ENCODE measurements at regions not wholly inside any gene's neighbourhood (a gene's known extent, or its start where the extent isn't known, plus 50 kb on each side); places are given as distances from the start of the nearest gene placed in this dataset.
"Not testable (repeated sequence)": the region's sequence is repeated elsewhere in the genome, so short reads cannot be mapped to it uniquely, and the experiment has no call there.

DNA sequence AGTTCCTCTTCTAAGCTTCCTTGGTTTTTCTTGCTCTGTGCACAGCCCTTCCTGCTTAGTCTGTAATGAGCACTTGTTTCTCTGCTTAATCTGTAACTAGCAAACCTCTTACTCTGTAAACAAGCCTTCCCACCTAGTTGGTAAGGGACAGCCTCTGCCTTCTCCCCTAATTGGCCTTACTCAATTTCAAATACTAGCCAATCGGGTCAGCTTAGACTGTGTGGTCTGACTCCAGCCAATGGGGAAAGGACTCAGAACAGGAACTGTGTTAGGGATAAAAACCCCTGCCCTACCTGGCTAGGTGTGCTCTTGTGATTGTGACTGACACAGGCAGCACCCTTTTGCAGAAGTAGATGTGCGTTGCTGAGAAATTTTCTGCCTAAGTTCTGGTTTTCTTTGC is 136.5 kb upstream of the AADAT start:
- no peak overlapping the region for H3K4me3 ChIP-seq (ENCODE audit: low read length)
- H3K9me3 ChIP-seq (ENCODE audit: control insufficient read depth, low read depth, low read length) = no peaks in the 10 kb centered on the region
- H3K36me3 ChIP-seq (ENCODE audit: control insufficient read depth, insufficient read depth, low read length) = no peaks in the 10 kb centered on the region
- WGBS (ENCODE audit: insufficient coverage, low lambda C conversion rate) = no CpG with 5 or more reads among the region's 2 CpGs
- DNase-seq = no peak
- no peaks in the 10 kb centered on the region for H3K4me1 ChIP-seq (ENCODE audit: control insufficient read depth, insufficient read depth, low read length)
- H3K27me3 ChIP-seq (ENCODE audit: control insufficient read depth, insufficient read depth, low read length) = no peaks in the 10 kb centered on the region
- H3K27ac ChIP-seq (ENCODE audit: low read length) = no peak overlapping the region

DNA sequence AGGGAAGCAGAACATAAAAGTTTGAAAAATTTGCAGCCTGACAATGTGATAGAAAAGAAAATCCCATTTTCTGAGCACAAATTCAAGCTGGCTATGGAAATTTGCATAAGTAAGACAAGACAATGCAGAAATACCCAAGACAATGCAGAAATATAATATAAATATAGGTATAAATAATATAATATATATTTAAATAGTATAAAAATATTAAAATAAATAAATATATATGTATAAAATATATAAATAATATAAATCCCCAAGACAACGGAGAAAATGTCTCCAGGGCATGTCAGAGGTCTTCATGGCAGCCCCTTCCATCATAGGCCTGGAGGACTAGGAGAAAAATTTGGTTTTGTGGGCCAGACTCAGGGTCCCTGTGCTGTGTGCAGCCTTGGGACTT is 125.0 kb upstream of the AADAT start:
- Histone ChIP-seq H3K9me3 (ENCODE audit: control insufficient read depth, low read depth, low read length) (no peaks in the 10 kb centered on the region), H3K4me1 (ENCODE audit: control insufficient read depth, insufficient read depth, low read length) (no peaks in the 10 kb centered on the region), H3K36me3 (ENCODE audit: control insufficient read depth, insufficient read depth, low read length) (no peaks in the 10 kb centered on the region), H3K27ac (ENCODE audit: low read length) (no peak overlapping the region), H3K4me3 (ENCODE audit: low read length) (no peak overlapping the region), H3K27me3 (ENCODE audit: control insufficient read depth, insufficient read depth, low read length) (no peaks in the 10 kb centered on the region)
- DNase-seq = no peak
- no CpG with 5 or more reads among the region's 1 CpG for WGBS (ENCODE audit: insufficient coverage, low lambda C conversion rate)

DNA sequence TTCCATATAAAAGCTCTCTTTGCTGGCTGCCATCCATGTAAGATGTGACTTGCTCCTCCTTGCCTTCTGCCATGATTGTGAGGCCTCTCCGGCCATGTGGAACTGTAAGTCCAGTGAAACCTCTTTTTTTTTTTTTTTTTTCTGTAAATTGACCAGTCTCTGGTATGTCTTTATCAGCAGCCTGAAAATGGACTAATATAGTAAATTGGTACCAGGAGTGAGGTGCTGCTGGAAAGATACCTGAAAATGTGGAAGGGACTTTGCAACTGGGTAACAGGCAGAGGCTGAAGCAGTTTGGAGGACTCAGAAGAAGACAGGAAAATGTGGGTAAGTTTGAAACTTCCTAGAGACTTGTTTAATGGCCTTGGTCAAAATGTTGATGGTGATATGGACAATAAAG is 124.3 kb upstream of the AADAT start:
- no peaks in the 10 kb centered on the region for H3K9me3 ChIP-seq (ENCODE audit: control insufficient read depth, low read depth, low read length)
- no CpG with 5 or more reads among the region's 1 CpG for WGBS (ENCODE audit: insufficient coverage, low lambda C conversion rate)
- no peaks in the 10 kb centered on the region for H3K27me3 ChIP-seq (ENCODE audit: control insufficient read depth, insufficient read depth, low read length)
- no peak for DNase-seq
- no peak overlapping the region for H3K27ac ChIP-seq (ENCODE audit: low read length)
- no peak overlapping the region for H3K4me3 ChIP-seq (ENCODE audit: low read length)
- no peaks in the 10 kb centered on the region for H3K4me1 ChIP-seq (ENCODE audit: control insufficient read depth, insufficient read depth, low read length)
- H3K36me3 ChIP-seq (ENCODE audit: control insufficient read depth, insufficient read depth, low read length) = no peaks in the 10 kb centered on the region

DNA sequence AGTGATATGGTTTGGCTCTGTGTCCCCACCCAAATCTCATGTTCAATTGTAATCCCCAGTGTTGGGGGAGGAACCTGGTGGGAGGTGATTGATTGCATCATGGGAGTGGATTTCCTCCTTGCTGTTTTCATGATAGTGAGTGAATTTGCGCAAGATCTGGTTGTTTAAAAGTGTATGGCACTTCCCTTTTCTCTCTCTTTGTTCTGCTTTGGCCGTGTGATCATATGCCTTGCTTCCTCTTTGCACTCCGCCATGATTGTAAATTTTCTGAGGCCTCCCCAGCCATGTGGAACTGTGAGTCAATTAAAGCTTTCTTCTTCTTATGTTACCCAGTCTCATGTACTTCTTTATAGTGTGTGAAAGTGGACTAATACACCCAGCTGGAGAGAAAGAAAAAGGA is 113.0 kb upstream of the AADAT start:
- no peak overlapping the region for H3K4me3 ChIP-seq (ENCODE audit: low read length)
- no peak for DNase-seq
- WGBS (ENCODE audit: insufficient coverage, low lambda C conversion rate) = 100% methylated on average over 1 of the region's 3 CpGs
- no peaks in the 10 kb centered on the region for H3K36me3 ChIP-seq (ENCODE audit: control insufficient read depth, insufficient read depth, low read length)
- H3K4me1 ChIP-seq (ENCODE audit: control insufficient read depth, insufficient read depth, low read length) = no peaks in the 10 kb centered on the region
- no peaks in the 10 kb centered on the region for H3K9me3 ChIP-seq (ENCODE audit: control insufficient read depth, low read depth, low read length)
- H3K27ac ChIP-seq (ENCODE audit: low read length) = no peak overlapping the region
- no peaks in the 10 kb centered on the region for H3K27me3 ChIP-seq (ENCODE audit: control insufficient read depth, insufficient read depth, low read length)

DNA sequence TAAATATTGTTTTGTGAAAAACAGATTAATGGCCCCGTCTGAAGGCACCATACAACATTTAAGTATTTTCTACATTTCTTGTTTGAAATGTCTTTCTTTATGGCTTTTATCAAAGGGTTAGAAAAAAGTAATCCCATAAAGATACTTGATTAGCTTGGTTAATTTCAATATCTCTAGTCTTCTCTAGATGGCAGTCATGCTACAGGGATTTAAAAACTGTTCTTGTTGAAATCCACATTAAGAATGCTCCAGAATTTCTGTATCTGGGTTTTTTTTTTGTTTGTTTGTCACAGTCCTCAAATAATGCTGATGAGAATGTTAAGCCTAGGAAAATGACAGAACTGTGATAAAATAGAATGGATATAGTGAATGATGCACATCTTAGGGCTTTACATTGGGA is 109.0 kb upstream of the AADAT start:
- Histone ChIP-seq H3K36me3 (ENCODE audit: control insufficient read depth, insufficient read depth, low read length) (no peaks in the 10 kb centered on the region), H3K27me3 (ENCODE audit: control insufficient read depth, insufficient read depth, low read length) (no peaks in the 10 kb centered on the region), H3K27ac (ENCODE audit: low read length) (no peak overlapping the region), H3K9me3 (ENCODE audit: control insufficient read depth, low read depth, low read length) (no peaks in the 10 kb centered on the region), H3K4me1 (ENCODE audit: control insufficient read depth, insufficient read depth, low read length) (no peaks in the 10 kb centered on the region), H3K4me3 (ENCODE audit: low read length) (no peak overlapping the region)
- no peak for DNase-seq
- 100% methylated on average over 1 of the region's 1 CpG for WGBS (ENCODE audit: insufficient coverage, low lambda C conversion rate)

DNA sequence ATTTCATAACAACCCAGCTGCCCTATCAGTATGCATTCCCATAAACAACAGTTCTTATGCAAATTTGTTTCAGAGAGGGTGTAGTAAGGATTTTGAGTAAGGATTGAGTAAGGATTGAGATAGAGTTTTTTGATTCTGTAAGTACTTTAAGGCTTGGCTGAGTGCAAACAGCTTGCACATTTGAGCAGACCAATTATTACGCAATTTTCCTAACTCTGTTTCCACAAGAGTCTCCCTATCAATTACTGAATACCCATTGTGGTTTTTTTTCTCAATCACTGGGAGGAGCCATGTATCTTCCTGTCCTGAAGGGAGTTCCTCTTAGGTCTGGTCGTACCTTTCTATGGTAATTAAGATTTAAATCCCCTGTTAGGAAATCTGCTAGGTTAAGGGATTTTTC is 105.0 kb upstream of the AADAT start:
- H3K9me3 ChIP-seq (ENCODE audit: control insufficient read depth, low read depth, low read length); H3K27me3 ChIP-seq (ENCODE audit: control insufficient read depth, insufficient read depth, low read length); H3K4me3 ChIP-seq (ENCODE audit: low read length); H3K36me3 ChIP-seq (ENCODE audit: control insufficient read depth, insufficient read depth, low read length); H3K27ac ChIP-seq (ENCODE audit: low read length); H3K4me1 ChIP-seq (ENCODE audit: control insufficient read depth, insufficient read depth, low read length); DNase-seq: not testable (repeated sequence)
- no CpG with 5 or more reads among the region's 2 CpGs for WGBS (ENCODE audit: insufficient coverage, low lambda C conversion rate)

DNA sequence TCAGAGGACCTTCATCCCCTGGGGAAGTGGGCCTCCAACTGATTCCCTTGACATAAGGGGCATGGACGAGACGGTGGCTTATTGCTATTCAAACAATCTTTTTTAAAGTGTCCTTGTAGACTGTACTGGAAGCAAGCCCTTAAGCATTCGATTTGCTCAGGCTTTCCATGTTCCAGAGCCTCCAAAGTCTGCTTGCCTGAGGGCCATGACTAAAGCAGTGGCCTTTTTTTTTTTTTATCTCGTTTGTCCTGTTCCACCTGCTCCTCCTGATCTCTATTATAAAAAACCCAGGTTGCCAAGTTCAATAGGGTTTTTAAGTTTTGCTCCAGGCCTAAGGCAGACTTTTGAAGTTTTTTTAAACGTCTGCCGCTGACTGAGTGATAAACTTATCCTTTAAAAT is 103.7 kb upstream of the AADAT start:
- no peak for DNase-seq
- Histone ChIP-seq H3K27ac (ENCODE audit: low read length) (no peak overlapping the region), H3K27me3 (ENCODE audit: control insufficient read depth, insufficient read depth, low read length) (no peaks in the 10 kb centered on the region), H3K4me1 (ENCODE audit: control insufficient read depth, insufficient read depth, low read length) (no peaks in the 10 kb centered on the region), H3K36me3 (ENCODE audit: control insufficient read depth, insufficient read depth, low read length) (no peaks in the 10 kb centered on the region), H3K9me3 (ENCODE audit: control insufficient read depth, low read depth, low read length) (no peaks in the 10 kb centered on the region), H3K4me3 (ENCODE audit: low read length) (no peak overlapping the region)
- WGBS (ENCODE audit: insufficient coverage, low lambda C conversion rate) = 89% methylated on average over 1 of the region's 6 CpGs

DNA sequence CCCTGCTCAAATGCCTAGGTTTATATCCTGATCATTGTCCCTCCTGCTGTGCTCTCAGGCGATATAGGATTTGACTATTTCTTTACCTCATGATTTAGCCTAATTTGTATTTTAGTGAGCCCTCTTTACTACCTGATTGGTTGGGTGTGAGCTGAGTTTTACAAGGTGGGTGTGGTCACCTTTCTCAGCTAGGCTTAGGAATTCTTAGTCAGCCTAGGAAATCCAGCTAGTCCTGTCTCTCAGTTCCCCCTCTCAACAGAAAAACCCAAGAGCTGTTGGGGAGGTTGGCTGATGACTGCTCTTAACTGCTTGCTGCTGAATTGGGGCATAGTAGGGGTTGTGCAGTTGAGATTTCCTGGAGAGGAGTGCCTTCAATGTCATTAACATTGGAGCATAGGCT is 100.5 kb upstream of the AADAT start:
- Histone ChIP-seq H3K27me3 (ENCODE audit: control insufficient read depth, insufficient read depth, low read length) (no peaks in the 10 kb centered on the region), H3K27ac (ENCODE audit: low read length) (no peak overlapping the region), H3K4me3 (ENCODE audit: low read length) (no peak overlapping the region), H3K36me3 (ENCODE audit: control insufficient read depth, insufficient read depth, low read length) (no peaks in the 10 kb centered on the region), H3K4me1 (ENCODE audit: control insufficient read depth, insufficient read depth, low read length) (no peaks in the 10 kb centered on the region), H3K9me3 (ENCODE audit: control insufficient read depth, low read depth, low read length) (no peaks in the 10 kb centered on the region)
- WGBS (ENCODE audit: insufficient coverage, low lambda C conversion rate) = no CpG with 5 or more reads among the region's 1 CpG
- DNase-seq = no peak

DNA sequence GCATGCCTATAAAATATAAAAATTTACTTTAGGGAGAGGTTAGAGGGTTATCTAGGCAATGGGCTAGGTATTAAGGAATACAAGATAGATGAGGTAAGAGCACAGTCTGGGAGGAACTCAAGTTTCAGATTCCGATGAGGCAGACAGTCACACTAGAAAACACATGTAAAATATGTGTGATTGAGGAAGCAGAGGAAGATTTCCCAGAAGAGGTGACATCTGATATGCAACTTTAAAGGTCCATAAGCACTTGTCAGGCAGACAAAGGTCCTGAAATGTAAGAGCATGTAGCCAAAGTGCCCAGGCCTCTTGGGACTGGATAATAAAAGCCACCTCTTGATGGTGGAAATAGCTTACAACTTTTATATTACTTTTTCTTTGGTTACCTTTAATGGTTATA is 81.1 kb upstream of the AADAT start:
- WGBS (ENCODE audit: insufficient coverage, low lambda C conversion rate) = 100% methylated on average over 1 of the region's 1 CpG
- no peak overlapping the region for H3K27ac ChIP-seq (ENCODE audit: low read length)
- DNase-seq = no peak

DNA sequence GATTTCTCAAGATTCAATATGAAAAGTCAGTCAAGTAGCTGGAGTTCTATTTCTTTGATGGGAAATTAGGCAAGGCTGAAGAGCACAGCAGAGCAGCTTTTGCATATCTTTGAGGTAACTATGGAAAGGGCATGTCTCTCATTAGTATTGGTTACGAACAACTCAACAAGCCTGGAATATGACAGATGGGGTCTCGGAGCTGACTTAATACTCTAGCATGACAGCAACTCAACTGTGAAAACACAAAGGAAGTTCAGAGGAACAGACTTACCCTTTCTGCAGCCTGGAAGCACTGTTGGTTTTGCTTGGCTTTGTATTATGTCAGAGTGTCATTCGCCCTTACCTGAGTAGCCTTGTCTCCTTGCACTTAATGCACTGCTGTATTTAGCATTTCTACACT is 79.9 kb upstream of the AADAT start:
- Histone ChIP-seq H3K27me3 (ENCODE audit: control insufficient read depth, insufficient read depth, low read length) (no peaks in the 10 kb centered on the region), H3K4me1 (ENCODE audit: control insufficient read depth, insufficient read depth, low read length) (no peaks in the 10 kb centered on the region), H3K4me3 (ENCODE audit: low read length) (no peak overlapping the region), H3K27ac (ENCODE audit: low read length) (no peak overlapping the region), H3K36me3 (ENCODE audit: control insufficient read depth, insufficient read depth, low read length) (no peaks in the 10 kb centered on the region), H3K9me3 (ENCODE audit: control insufficient read depth, low read depth, low read length) (peaks cover 5% of the 10 kb centered on the region)
- no CpG with 5 or more reads among the region's 3 CpGs for WGBS (ENCODE audit: insufficient coverage, low lambda C conversion rate)
- no peak for DNase-seq

More for the DNA sequence above, 81.1 kb upstream of the AADAT start:
- Histone ChIP-seq H3K36me3 (ENCODE audit: control insufficient read depth, insufficient read depth, low read length) (no peaks in the 10 kb centered on the region), H3K27me3 (ENCODE audit: control insufficient read depth, insufficient read depth, low read length) (no peaks in the 10 kb centered on the region), H3K4me3 (ENCODE audit: low read length) (no peak overlapping the region), H3K9me3 (ENCODE audit: control insufficient read depth, low read depth, low read length) (peaks cover 5% of the 10 kb centered on the region), H3K4me1 (ENCODE audit: control insufficient read depth, insufficient read depth, low read length) (no peaks in the 10 kb centered on the region)

DNA sequence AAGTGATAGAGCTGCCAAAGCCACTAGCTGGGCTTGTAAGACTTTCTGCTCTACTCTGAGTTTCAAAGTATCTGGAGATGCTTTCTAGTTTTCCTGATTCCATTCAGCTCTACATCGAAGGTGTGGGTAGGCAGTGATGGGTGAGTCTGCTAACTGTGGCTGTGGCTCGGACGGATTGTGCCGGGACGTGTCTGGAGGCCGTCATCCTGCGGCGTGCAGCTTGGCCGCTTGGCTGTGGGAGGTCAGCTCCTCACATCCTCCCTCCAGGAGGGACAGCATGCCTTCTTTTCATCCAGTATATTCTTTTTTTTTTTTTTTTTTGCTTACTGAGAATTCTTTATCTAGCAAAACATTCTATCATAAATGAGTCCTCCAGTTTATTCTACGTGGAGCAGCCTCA is 77.9 kb upstream of the AADAT start:
- Histone ChIP-seq H3K4me1 (ENCODE audit: control insufficient read depth, insufficient read depth, low read length) (no peaks in the 10 kb centered on the region), H3K27me3 (ENCODE audit: control insufficient read depth, insufficient read depth, low read length) (no peaks in the 10 kb centered on the region), H3K27ac (ENCODE audit: low read length) (no peak overlapping the region), H3K4me3 (ENCODE audit: low read length) (no peak overlapping the region), H3K9me3 (ENCODE audit: control insufficient read depth, low read depth, low read length) (peaks cover 5% of the 10 kb centered on the region), H3K36me3 (ENCODE audit: control insufficient read depth, insufficient read depth, low read length) (no peaks in the 10 kb centered on the region)
- no CpG with 5 or more reads among the region's 10 CpGs for WGBS (ENCODE audit: insufficient coverage, low lambda C conversion rate)
- DNase-seq = no peak
